Epithelial cell of proximal tubule (primary cell): ENCODE measurements at regions not wholly inside any gene's neighbourhood (a gene's known extent, or its start where the extent isn't known, plus 50 kb on each side); places are given as distances from the start of the nearest gene placed in this dataset.

Source experiments
- DNase-seq: peaks from one replicate; pipeline ENCODE4 v3.0.0-alpha.2; 2011; ENCODE audit warnings: low read depth
- H3K4me3 ChIP-seq: 2 replicates; pipeline ENCODE4 v1.5.1; 2011; ENCODE audit warnings: low read depth, mild to moderate bottlenecking, low read length
- CTCF ChIP-seq: conservative IDR thresholded peaks from 2 replicates; pipeline ENCODE4 v1.5.1; 2012; ENCODE audit warnings: low read depth, mild to moderate bottlenecking, low read length

- TF ChIP-seq CTCF: no peak
- H3K4me3 ChIP-seq: peak overlapping the region; percentile 10
- DNase-seq: no peak
Measured at GRCh38 chr3:40780291-40780924, 255.6 kb downstream of the ZNF621 start.

GRCh38 chr3:40780925-40781406, 256.2 kb downstream of the ZNF621 start:
- no peak for DNase-seq
- TF ChIP-seq CTCF: no peak
- peak overlapping the region; percentile 10 for H3K4me3 ChIP-seq

GRCh38 chr3:40782111-40782721, 257.5 kb downstream of the ZNF621 start:
- H3K4me3 ChIP-seq: no peak overlapping the region
- DNase-seq: no peak
- TF ChIP-seq CTCF: peak; percentile 44

GRCh38 chr3:40790746-40791145, 266.0 kb downstream of the ZNF621 start:
- no peak for TF ChIP-seq CTCF
- no peak overlapping the region for H3K4me3 ChIP-seq
- DNase-seq: no peak

GRCh38 chr3:40793730-40794129, 269.0 kb downstream of the ZNF621 start:
- TF ChIP-seq CTCF: no peak
- DNase-seq: no peak
- H3K4me3 ChIP-seq: no peak overlapping the region

- no peak overlapping the region for H3K4me3 ChIP-seq
- TF ChIP-seq CTCF: no peak
- DNase-seq: peak; percentile 99
Measured at GRCh38 chr3:40800343-40800742, 275.6 kb downstream of the ZNF621 start.

- DNase-seq: no peak
- no peak for TF ChIP-seq CTCF
- H3K4me3 ChIP-seq: no peak overlapping the region
Measured at GRCh38 chr3:40801284-40801741, 276.6 kb downstream of the ZNF621 start.
